Stimulated activated CD8-positive, alpha-beta memory T cell treated with anti-CD3 and anti-CD28 coated beads, Interleukin-4, amount 100 ng/mL, for 1 hour (primary cell): ENCODE measurements at regions not wholly inside any gene's neighbourhood (a gene's known extent, or its start where the extent isn't known, plus 50 kb on each side); places are given as distances from the start of the nearest gene placed in this dataset.
"Not testable (repeated sequence)": the region's sequence is repeated elsewhere in the genome, so short reads cannot be mapped to it uniquely, and the experiment has no call there.

Source experiments
- DNase-seq, 2 donors: peaks; one replicate each; pipeline ENCODE4 v3.0.0-alpha.2; 2020; ENCODE audit warnings: low read depth in 2 of 2, low spot score in 1 of 2

DNA sequence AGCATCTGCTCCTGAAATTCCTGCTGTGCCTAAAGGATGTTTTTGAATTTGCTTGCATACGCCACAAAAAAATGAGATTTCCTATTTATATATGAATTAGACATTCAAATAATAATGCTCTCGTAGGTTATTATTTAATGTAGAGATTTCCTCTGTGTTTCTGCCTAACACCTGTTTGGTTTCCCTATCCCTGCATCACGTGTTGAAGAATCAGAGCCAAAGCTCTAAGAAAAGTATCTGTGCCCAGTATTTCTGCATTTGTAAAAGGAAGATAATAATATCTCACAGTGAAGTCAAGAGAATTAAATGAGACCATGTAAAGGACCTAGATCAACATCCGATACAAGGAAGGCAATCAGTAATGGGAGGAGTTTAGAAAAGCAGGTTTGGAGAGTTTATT lies 179.5 kb downstream of the HNRNPD start:
- DNase-seq = no peak

DNA sequence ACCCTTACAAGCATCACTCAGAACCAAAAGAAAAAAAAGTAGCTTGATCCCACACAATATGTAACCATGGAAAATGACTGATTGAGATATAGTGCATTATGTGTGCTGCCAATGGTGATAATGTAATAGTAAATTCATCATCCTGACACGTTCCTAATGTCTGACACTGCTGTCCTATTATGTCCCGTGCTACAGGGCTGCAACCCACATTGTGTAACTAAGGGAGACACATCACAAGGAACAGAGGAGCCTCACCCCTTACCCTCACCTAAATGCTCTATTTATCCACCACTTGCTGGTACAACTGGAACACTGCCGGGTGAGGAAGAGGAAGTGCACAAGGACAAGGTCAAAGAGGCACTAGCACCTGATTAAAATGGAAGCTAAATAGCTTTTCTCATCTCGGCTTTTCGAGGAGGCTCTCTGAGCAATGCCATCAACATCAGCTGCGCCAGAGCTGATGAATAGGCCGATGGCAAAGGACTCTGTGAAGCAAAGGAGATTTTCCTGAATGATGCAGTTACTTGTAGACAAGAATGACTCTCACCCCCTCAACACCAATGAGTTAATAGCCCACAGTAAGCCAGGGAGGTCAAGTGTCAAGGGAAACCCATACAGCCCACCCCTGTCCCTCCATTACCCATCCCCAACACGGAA lies 181.6 kb downstream of the HNRNPD start:
- DNase-seq = no peak

- no peak for DNase-seq
Observed at GRCh38 chr4:82181789-82182188, 192.0 kb downstream of the HNRNPD start.

DNA sequence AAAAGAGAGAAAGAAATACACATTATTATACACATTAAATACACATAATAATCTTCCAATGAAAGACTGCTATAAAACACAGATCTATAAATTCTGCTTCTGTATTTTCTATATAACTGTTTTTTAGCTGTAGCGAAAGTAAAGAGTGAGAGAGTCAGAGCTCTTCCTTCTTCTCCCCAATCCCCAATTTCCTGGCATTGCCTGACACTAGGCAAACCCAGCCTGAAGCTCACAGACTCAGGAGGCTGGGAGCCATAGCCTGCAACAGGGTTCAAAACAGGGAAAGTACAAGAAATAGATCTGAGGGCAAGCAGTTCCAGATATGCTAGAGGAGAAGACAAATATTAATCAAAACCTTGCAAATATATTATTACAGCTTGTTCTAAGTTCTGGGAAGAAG lies 201.6 kb downstream of the HNRNPD start:
- DNase-seq = no peak

DNA sequence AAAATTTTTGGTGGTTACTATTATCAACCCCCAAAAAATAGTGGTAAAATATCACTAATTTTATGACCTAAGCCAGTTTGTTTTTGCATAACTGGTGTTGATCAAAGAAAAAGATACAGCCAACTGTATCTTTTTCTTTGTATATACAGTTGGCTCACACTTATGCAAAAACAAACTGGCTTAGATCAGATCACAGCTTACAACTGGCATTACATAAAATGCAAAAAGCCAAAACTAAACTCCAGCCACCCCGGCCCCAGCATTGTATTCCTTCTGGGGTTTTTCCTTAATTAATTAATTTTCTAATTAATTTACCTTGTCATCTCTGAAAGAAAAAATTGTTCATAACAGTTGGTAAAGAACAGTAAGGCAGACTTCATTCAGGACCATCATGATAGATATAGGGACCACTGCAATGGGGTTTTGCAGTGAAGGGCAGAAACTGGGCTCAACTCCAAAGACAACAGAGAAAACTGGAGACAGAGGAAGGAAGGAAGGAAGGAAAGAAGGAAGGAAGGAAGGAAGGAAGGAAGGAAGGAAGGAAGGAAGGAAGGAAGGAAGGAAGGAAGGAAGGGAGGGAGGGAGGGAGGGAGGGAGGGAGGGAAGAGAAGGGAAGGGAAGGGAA lies 202.1 kb downstream of the HNRNPD start:
- no peak for DNase-seq

DNA sequence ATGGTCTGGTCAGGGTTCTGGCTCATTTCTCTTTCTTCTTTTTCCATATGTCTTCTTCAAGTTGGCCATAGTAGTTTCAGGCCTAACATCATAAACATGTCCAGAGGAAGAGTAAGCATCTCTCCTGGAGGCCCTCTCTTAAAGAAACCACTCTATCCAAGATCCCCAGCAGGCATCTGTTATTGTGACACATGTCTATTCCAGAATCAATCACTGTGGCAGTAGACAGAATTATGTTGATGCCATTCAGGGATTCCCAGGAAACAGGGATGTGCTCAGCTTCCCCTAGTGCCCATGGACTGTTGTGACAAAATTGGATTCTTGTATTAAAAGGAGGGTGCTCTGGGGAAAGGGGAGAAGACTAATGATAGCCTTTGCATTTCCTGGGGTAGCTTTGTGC lies 224.0 kb downstream of the HNRNPD start:
- no peak for DNase-seq

- DNase-seq = no peak
Observed at GRCh38 chr4:82145850-82146249, 227.9 kb downstream of the HNRNPD start.

GRCh38 chr4:82140422-82140821 lies 233.4 kb downstream of the HNRNPD start:
- no peak for DNase-seq

- DNase-seq = no peak
Observed at GRCh38 chr4:82139287-82139686, 234.5 kb downstream of the HNRNPD start.

DNA sequence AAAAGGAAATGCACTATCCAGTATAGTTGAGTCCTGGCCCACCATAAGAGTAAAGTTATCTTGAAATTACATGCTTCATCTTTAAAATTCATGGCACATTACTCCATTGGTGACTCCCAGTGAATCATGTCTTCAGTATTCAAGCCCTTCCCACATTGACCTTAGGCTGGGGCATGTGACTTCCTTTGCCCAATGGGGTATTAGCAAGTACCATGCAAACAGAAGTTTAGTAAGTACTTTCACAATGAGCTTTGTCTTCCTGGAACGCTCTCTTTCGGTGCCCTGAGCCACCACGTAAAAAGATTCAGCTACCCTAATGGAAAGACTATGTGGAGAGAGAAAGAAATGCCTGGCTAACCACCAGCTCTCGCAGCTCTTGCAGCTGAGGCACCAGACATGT lies 235.4 kb downstream of the HNRNPD start:
- DNase-seq = no peak

GRCh38 chr4:82136161-82136801 lies 237.5 kb downstream of the HNRNPD start:
- no peak for DNase-seq

DNA sequence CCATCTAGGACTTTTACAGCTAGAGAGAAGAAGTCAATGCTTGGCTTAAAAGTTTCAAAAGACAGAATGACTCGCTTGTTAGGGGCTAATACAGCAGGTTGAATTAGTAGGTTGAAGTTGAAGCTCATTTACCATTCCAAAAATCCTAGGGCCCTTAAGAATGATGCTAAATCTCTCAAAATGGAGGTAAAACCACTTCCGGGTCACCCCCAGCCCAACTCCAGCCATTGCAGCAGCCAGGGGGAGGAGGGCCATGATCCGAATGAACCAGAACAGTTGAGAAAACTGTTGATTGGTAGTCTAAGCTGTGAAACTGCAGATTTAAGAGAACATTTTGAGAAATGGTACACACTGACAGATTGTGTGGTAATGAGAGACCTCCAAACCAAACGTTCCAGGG lies 245.4 kb downstream of the HNRNPD start:
- DNase-seq = no peak

DNA sequence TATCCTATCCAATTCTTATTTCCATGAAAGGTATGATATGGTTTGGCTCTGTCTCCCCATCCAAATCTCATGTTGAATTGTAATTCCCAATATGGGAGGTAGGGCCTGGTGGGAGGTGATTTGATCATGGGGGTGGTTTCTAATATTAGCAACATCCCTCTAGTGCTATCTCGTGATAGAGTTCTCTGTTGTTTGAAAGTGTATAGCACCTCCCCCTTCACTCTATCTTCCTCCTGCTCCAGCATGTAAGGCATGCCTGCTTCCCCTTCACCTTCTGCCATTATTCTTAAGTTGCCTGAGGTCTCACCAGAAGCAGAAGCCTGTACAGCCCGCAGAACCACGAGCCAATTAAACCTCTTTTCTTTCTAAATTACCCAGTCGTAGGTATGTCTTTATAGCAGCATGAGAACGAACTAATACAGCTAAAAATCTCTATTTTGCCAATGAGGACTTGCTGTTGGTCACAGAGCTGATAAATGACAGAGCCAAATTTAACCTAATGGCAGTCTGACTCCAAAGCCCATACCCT lies 247.2 kb downstream of the HNRNPD start:
- no peak for DNase-seq

GRCh38 chr4:82125787-82126297 lies 247.9 kb downstream of the HNRNPD start:
- no peak for DNase-seq

- DNase-seq = no peak
Observed at GRCh38 chr4:82124932-82125786, 248.6 kb downstream of the HNRNPD start.

DNA sequence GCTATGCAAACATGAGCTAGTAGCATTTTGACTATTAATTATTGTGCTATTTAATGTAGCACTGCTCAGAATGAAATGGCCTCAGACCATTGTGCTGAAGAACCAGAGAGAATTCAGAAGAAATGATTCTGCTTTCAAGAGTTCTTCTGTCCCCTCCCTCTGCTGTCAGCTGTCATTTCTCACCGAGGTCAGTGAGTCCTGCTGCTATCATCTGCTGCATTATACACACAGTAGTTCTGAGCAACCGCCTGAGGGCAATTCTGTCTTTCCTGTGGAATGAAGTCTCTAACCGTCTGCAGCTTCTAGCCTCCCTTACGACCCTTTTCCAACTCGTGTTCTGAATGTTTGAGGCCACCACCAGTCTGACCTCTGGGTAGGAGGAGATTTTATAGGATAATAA lies 249.4 kb downstream of the HNRNPD start:
- DNase-seq = no peak

- DNase-seq = no peak
Observed at GRCh38 chr4:82123934-82124333, 249.9 kb downstream of the HNRNPD start.

DNA sequence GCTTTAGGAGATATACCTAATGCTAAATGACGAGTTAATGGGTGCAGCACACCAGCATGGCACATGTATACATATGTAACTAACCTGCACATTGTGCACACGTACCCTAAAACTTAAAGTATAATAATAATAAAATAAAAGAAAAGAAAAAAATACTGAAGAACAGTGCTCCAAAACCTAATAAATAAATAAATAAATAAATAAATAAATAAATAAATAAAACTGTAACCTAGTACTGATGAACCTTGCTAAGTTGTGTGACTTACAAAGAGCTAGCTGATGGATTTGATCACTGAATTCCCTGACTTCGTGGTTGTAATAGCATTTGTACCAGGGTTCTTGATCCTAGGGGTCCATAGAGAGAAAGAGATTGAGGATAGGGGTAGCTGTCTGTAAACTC lies 258.6 kb downstream of the HNRNPD start:
- DNase-seq = not testable (repeated sequence)

GRCh38 chr4:82108506-82108905 lies 265.3 kb downstream of the HNRNPD start:
- DNase-seq = no peak

- no peak for DNase-seq
Observed at GRCh38 chr4:82104578-82104977, 269.2 kb downstream of the HNRNPD start.

DNA sequence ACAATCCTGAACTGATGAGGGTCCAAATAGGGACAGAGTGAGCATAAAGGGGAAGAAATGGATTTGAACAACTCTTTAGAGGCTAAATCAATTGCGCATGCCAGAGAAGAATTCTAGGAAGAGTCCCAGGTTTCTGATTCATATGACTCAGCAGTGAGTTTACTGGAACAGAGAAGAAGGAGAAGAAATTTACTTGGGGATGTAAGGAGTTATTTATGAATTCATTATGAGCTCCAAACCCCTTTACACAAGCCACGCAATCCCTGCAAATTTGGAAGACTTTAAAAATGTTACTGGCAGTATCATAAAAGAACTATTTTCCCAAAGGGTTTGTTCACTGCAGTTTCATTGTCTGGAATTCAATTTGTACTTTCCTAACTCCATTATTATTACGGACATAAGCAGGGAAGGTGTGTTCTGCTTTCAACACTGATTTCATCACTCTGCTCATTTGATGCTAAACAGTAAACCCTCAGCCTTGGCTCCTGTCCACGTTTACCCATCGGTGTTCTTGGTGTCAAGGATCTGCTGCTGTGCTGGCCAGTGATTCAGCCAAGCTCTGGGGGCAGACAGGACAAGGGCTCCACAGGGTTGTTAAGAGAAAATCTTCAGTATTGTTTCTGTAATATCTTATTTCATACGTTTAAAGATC lies 273.7 kb downstream of the HNRNPD start:
- DNase-seq = no peak
